HK-2 (cell line): ENCODE measurements at regions not wholly inside any gene's neighbourhood (a gene's known extent, or its start where the extent isn't known, plus 50 kb on each side); places are given as distances from the start of the nearest gene placed in this dataset.
"Not testable (repeated sequence)": the region's sequence is repeated elsewhere in the genome, so short reads cannot be mapped to it uniquely, and the experiment has no call there.

Experiments used
- DNase-seq: peaks from one replicate; pipeline ENCODE4 v3.0.0-alpha.2; 2018; ENCODE audit not compliant: unreplicated experiment

- no peak for DNase-seq
These were observed 177.6 kb downstream of the STK31 start for GRCh38 chr7:23887660-23888059.

GRCh38 chr7:23888958-23889357 is 178.9 kb downstream of the STK31 start:
- no peak for DNase-seq

DNA sequence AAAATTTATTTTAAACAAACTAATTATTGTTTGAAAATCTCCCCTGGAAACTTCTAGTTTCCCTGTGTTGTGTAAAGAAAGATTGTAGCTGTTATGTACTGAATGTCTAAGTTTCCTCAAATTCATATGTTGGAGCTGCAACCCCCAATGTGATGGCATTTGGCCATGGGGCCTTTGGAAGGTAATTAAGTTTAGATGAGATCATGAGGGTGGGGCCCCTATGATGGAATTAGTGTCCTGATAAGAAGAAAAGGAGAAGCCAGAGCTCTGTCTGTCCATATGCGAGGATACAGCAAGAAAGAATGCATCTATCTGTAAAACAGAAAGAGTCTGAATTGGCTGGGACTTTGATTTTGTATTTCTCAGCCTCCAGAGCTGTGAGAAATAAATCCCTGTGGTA is 179.5 kb downstream of the STK31 start:
- no peak for DNase-seq

DNA sequence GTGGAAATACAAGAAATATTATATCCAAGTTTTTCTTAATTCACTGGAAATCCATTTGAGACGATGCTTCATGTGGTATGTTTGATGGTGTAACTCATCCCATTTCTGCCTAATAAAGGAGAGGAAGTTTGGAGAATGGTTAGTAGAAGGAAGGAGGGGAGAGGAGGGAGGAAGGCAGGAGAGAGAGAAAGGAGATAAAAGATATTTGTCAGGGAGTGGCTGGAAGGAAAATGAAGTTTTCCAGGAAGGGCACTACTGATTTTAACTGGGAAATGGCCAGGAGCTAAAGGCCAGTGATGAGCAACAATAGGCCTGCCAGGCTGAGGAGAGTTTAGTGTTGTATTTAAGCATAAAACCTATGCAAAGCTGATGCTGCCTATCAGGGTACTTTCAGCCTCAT is 182.0 kb downstream of the STK31 start:
- DNase-seq: no peak

DNA sequence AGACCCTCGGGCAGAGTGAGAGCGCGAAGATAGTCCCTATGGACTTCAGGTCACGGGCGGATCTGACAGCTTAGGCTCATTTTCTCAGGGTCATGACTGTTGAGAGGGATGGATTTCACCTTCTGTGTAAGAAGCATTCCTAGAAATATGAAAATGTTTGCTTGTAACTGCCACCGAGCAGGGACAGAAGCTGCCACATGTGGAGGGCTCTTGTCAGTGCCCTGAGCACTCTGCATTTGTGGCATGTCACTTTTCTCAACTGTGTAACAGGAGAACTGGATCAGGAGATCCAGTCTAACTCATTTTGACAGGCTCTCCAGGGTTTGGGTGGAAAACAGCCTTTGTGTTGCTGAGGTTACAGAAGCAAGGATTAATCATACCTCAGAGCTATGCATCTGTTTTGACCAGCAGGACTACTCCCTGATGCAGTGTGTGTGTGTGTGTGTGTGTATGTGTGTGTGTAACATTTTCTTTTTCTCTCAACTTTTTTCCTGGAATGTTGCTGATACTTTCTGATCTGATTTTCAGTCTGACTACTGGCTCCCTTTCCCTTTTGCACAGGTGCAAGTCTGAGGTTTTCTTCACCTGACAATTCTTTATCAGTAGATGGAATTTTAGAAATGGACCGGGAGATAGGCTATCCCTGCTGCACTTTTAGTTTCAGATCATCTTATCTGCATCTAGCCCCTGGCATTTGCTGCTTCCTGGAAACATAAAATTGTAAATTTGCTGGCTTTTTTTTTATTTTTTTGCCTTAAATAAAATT is 183.3 kb downstream of the STK31 start:
- DNase-seq: no peak

- no peak for DNase-seq
These were observed 184.2 kb downstream of the STK31 start for GRCh38 chr7:23893942-23894891.

DNA sequence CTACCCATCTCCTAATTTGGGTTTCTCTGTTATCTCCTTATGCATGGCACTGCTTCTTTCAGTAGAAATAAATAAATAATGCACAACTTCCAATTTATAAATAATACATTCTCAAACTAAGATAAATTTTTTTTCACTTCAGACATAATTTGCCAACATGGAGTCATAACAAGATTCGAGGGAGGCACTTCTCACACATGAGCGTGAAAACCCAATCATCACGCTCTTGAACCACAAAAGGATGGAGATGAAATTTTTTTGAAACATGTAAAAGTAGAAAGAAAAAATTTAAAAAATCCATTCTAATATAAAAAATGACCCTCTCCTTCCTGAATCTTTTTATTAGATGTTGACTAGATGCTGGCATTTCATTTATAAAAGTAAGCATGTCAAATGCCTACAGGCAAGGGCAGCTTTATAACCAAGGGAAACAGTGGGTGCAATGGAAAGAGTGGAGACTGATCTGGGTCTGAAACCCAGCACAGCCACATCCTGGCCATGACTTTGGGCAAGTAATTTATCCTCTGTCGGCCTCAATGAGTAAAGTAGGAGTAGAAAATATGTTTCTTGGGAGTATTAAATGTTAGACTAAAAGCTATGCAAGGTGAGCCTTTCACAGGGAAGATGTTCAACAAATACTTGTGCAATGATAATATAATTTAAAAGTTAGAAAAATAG is 185.0 kb downstream of the STK31 start:
- DNase-seq: no peak

DNA sequence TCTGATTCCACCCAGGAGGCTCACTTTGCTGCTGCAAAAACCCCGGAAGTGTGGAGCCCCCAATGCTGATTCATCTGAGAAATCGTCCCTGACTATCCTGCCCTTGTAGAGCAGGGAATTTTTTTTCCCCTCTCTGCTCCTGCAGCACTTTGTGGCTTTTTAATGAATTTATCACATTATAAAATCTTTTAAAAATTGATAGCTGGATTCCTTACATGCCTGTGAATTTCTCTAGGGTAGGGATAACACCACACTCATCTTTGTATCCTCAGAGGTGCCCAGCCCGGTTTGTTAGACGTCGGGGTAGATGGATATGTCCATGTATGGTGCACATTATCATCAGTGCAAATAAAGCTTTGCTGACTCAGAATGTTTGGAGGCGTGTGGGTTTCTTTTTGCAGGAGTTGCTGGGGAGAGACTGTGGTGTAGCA is 185.7 kb downstream of the STK31 start:
- no peak for DNase-seq

DNA sequence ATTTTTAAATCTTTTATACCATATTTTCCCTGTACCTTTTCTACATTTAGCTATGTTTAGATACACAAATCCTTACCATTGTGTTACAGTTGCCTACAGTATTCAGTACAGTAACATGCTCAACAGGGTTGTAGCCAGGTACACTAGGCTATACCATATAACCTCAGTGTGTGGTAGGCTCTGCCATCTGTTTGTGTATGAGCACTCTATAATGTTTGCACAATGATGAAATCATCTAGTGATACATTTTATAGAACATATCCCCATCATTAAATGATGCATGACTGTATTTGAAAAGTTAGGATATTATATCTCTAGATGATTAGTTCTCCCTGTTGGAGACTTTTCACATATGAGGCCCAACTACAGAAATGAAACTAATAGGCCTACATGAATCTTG is 188.6 kb downstream of the STK31 start:
- DNase-seq: no peak

GRCh38 chr7:23904901-23905300 is 194.9 kb downstream of the STK31 start:
- DNase-seq: not testable (repeated sequence)

DNA sequence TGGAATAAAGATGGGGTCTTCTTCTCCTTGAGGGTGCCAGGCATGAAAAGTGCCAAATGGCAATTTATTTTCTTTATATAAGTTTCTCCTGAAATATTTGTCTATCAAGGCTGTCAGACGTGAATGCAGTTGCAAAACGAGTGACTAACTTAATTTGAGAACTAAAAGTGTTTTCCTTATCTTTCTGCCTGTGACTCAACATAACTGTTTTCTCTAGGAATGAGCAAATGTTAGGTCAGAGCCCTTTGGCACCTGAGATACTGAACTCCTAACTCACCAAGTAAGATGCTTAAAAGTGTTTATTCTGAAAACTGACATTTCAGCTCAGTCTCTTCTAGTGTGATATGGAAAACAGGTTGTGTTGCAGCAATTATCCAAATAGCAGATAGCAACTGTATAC is 197.0 kb downstream of the STK31 start:
- no peak for DNase-seq

GRCh38 chr7:23909426-23909825 is 199.4 kb downstream of the STK31 start:
- no peak for DNase-seq

DNA sequence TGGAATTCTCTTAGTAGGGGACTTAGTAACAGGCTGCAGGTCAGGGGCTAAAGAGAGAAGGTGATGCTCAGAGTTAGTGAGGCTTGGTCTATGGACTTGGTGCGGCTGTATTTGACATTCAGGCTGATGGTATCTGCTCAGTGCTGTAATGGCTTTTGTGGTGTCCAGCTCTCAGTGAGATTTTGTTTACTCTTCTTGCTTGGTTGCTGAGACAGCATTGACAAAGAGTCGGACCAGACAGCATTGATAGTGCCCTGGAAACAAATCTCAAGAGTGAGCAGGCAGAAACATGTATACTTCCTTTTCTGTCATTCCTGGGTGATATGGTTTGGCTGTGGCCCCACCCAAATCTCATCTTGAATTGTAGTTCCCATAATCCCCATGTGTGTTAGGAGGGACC is 202.0 kb downstream of the STK31 start:
- no peak for DNase-seq

- no peak for DNase-seq
These were observed 203.0 kb downstream of the STK31 start for GRCh38 chr7:23913016-23913415.

DNA sequence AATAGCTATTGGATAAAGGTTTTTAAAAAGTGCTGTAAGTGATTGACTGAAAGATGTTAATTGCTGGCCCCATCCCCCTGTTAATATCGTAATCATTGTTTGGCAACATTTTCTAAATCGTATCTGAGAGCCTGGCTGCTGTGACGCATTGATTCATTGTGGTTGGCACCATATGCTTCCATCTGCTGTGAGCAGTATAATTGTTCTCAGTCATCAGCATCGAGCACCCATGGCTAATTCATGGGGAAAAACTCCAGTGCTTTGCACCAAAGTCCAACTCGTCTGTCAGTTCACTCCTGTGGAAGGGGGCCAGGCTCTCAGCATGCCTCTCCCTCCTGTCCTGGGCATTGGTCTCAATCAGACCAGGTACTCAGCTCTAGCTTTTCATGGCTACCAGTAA is 205.2 kb downstream of the STK31 start:
- DNase-seq: no peak

DNA sequence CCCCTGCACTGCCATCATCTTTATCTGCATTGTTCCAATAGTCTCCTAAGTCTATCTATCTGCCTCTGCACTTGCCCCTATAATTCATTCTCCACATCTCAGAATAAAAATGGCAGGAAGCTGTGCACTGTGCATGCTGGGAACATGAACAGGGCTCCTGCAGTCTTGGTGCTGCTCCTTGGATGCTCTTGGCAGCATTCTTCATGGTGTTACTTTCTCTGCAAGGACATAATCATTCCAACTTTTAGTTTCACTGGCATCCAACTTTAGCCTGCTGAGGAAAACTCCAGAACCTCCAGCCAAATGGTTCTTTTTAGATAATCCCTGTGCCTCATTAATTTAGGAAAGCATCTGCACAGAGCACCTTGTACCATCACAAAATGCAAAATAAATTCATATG is 208.3 kb downstream of the STK31 start:
- no peak for DNase-seq

DNA sequence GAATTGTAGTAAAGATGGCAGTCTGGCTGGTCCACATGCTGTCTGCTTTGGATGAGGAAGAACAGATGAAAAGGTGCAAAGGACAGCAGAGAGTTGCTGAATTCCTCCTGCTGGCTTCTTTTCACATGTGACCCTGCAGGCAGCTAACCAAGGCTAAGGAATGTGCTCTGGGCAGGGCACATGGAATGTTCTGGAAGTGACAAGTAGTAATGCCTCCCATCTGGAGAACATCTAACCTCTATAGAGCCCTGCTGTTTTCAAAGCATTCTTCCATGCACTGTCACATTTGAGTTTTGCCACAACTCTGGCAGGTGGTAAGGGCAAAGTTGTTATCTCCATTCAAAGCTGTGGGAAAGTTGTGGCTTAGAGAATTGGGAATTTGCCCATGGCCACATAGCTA is 208.8 kb downstream of the STK31 start:
- DNase-seq: no peak

DNA sequence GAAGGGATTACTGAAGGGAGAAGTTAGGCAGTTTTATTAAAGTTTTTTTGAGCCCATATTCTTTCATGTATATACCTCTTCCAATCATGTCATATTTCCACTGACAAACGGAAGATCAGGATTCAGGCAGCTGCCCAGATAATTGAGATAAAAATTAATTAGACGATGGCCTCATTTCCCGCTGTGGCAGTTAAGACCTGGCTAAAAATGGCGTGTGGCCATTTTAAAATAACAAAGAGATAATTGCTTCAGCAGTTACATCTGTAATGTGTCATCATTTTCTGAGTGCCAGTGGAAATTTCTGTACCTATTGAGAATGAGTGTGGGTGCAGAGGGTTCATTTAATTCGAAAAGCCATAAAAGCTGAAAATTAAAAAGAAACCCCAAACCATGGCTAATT is 215.1 kb downstream of the STK31 start:
- no peak for DNase-seq

DNA sequence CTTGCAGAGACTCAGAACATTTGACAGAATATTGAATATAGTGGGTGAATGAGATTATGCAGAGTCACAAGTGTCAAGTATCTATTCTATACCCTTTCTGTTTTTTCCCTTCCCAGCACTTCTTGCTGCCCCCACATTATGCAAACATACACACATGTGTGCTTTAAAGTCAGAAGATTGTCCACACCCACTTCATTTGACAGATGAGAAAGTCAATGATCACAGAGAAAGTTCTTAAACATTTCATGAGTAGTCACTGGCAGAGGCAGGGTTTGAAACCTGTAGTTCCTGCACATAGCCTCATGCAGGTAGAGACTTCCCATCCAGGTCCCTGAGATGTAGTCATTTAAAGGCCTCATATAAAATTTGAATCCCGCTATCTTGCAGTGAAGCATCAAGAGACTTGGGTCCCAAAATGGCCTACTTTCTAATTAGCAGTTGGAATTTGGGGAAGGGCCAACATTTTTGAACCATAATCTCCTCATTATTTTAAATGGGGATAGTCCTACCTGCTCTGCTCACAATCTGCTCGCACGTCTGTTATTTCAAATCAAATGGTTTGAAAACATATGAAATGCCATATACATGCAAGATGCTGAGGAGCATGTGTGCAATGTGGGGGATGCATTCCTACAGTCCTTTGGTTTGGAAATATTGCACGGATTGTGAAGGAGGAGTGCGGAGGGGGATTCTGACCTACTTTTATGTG is 217.8 kb downstream of the STK31 start:
- DNase-seq: no peak

DNA sequence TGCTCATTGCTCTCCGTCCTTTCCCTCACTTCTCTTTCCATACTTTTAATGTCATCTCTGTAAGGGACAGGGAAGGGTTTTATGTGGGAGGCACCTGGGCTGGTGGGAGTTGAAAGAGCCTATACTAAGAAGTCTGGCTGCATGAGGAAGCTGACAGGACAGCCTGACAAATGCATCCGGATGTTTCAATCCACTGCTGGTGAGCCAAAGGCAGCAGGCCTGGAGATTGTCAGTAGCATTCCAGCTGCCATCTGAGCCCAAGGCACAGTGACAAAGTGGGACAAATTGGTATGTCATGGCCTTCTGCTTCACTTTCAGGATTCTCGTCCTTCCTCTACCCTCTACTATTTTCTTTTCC is 218.4 kb downstream of the STK31 start:
- DNase-seq: no peak

- no peak for DNase-seq
These were observed 220.3 kb downstream of the STK31 start for GRCh38 chr7:23930312-23930711.

DNA sequence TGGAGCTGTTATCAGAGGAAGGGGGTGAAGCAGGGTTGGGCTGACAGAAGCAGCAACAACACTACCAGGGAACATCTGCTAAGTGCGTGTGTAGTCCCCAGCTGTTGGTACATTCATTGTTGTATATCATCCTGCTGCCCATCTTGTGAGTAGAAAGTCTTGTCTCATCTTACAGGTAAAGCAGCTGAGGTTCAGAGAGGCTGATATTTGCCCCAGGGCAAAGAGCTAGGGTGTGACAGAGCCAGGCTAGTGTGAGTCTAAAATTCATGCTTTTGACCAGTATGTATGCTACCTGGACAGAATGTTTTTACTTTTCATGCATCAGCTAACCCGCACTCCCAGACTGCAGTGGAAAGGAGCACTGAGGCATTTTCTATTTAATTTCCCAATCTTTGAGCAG is 221.6 kb downstream of the STK31 start:
- DNase-seq: no peak
